ENCODE measurements at regions not wholly inside any gene's neighbourhood (a gene's known extent, or its start where the extent isn't known, plus 50 kb on each side); places are given as distances from the start of the nearest gene placed in this dataset.

DNA sequence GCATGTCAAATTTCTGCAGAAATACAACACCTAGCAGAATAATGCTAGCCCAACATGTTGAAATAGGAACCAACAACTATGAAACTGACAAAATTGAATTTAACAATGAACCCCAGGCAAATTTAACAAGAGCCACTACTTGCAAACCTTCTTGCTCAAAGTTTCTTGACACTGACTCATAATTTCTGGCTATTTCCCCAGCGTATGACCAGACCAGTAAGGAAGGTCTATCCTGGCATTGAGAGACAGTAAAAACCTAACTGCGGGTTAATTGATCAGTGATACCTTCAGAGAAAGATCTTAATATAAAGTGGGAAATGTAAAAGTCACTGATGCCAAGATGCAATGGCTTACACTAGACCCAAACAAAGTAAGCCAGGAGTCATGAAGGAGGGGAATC, 510.1 kb downstream of the ARL4A start:
- TF ChIP-seq EZH2 (IDR thresholded peaks at IDR 0.05; ENCODE audit: borderline replicate concordance, low read depth, low read length, severe bottlenecking) = no peak
- TF ChIP-seq, protein P1, sequence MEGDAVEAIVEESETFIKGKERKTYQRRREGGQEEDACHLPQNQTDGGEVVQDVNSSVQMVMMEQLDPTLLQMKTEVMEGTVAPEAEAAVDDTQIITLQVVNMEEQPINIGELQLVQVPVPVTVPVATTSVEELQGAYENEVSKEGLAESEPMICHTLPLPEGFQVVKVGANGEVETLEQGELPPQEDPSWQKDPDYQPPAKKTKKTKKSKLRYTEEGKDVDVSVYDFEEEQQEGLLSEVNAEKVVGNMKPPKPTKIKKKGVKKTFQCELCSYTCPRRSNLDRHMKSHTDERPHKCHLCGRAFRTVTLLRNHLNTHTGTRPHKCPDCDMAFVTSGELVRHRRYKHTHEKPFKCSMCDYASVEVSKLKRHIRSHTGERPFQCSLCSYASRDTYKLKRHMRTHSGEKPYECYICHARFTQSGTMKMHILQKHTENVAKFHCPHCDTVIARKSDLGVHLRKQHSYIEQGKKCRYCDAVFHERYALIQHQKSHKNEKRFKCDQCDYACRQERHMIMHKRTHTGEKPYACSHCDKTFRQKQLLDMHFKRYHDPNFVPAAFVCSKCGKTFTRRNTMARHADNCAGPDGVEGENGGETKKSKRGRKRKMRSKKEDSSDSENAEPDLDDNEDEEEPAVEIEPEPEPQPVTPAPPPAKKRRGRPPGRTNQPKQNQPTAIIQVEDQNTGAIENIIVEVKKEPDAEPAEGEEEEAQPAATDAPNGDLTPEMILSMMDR (IDR thresholded peaks at IDR 0.05; ENCODE audit: borderline replicate concordance, extremely low read depth, low read length, poor library complexity, severe bottlenecking) = no peak

Data from DND-41 (cell line).